Vagina (tissue), 2 donors: ENCODE measurements at regions not wholly inside any gene's neighbourhood (a gene's known extent, or its start where the extent isn't known, plus 50 kb on each side); places are given as distances from the start of the nearest gene placed in this dataset.

Experiments
- DNase-seq, 2 donors: peaks; one replicate each; pipeline ENCODE4 v3.0.0-alpha.2; 2017; ENCODE audit errors: extremely low spot score in 2 of 2
- H3K27ac ChIP-seq: fragments of 200-600 bp; sonication (generic); one replicate; pipeline ENCODE4 v1.5.1; 2019
- H3K27me3 ChIP-seq: fragments of 200-600 bp; sonication (generic); one replicate; pipeline ENCODE4 v1.5.1; 2019
- H3K36me3 ChIP-seq, 2 donors: fragments of 200-600 bp; sonication (generic); one replicate each; pipeline ENCODE4 v1.5.1; 2017 to 2019
- H3K4me1 ChIP-seq: fragments of 200-600 bp; sonication (generic); one replicate; pipeline ENCODE4 v1.5.1; 2019
- H3K4me3 ChIP-seq, 2 donors: fragments of 200-600 bp; sonication (generic); 1 replicate in 1 of 2; 2 replicates in 1 of 2; pipeline ENCODE4 v1.5.1; 2016 to 2019
- H3K9me3 ChIP-seq: fragments of 200-600 bp; sonication (generic); one replicate; pipeline ENCODE4 v1.5.1; 2019
- CTCF ChIP-seq, 3 experiments: fragments of 450-650 bp in 2 of 3; fragments of 200-600 bp in 1 of 3; sonication (generic) in 1 of 3; IDR thresholded peaks; one replicate each; pipeline ENCODE4 v1.5.1; 2017 to 2019; ENCODE audit warnings: antibody characterized with exemption in 3 of 3, mild to moderate bottlenecking in 2 of 3, moderate library complexity in 2 of 3
- POLR2A ChIP-seq, 2 donors: fragments of 450-650 bp; IDR thresholded peaks; one replicate each; pipeline ENCODE4 v1.6.1; 2017; ENCODE audit warnings: antibody characterized with exemption in 2 of 2, mild to moderate bottlenecking in 2 of 2, moderate library complexity in 2 of 2
- POLR2AphosphoS5 ChIP-seq, 2 donors: sonication (generic); formaldehyde crosslinking; IDR thresholded peaks; one replicate each; pipeline ENCODE4 v1.9.0; 2017; ENCODE audit warnings: antibody characterized with exemption in 2 of 2, mild to moderate bottlenecking in 2 of 2, low read depth in 1 of 2; ENCODE audit not compliant: insufficient read depth in 1 of 2
- intact Hi-C: fragments of 100-400 bp; cut with DNase I; formaldehyde crosslinking; loops from one replicate; pipeline ENCODE4 v1.15.1; 2023

- Histone ChIP-seq H3K9me3 (no peaks in the 10 kb centered on the region), H3K36me3 (no peaks in the 10 kb centered on the region), H3K4me3 (no peak overlapping the region), H3K4me1 (no peaks in the 10 kb centered on the region), H3K27ac (no peak overlapping the region), H3K27me3 (no peaks in the 10 kb centered on the region)
- TF ChIP-seq CTCF (IDR thresholded peaks at IDR 0.05) (no peak), POLR2AphosphoS5 (IDR thresholded peaks at IDR 0.05; ENCODE audit: insufficient read depth in 1 of 2, low read depth in 1 of 2) (no peak)
- intact Hi-C loops, result no loop called here
- DNase-seq, result no peak
Measured at GRCh38 chr11:81002374-81002773, 1561.5 kb upstream of the TENM4 start.

- Histone ChIP-seq H3K36me3 (no peaks in the 10 kb centered on the region), H3K4me1 (no peaks in the 10 kb centered on the region), H3K27ac (no peak overlapping the region), H3K4me3 (no peak overlapping the region), H3K9me3 (no peaks in the 10 kb centered on the region), H3K27me3 (no peaks in the 10 kb centered on the region)
- TF ChIP-seq POLR2A (IDR thresholded peaks at IDR 0.05), result no peak
- no peak for TF ChIP-seq POLR2AphosphoS5 (IDR thresholded peaks at IDR 0.05; ENCODE audit: insufficient read depth in 1 of 2, low read depth in 1 of 2)
- intact Hi-C loops, result no loop called here
- no peak for DNase-seq
Measured at GRCh38 chr11:81000735-81001134, 1559.9 kb upstream of the TENM4 start.

- no peak for TF ChIP-seq CTCF (IDR thresholded peaks at IDR 0.05)
- TF ChIP-seq POLR2AphosphoS5 (IDR thresholded peaks at IDR 0.05; ENCODE audit: insufficient read depth in 1 of 2, low read depth in 1 of 2), result no peak
- TF ChIP-seq POLR2A (IDR thresholded peaks at IDR 0.05), result no peak
- H3K27ac ChIP-seq, result no peak overlapping the region
- no peak for DNase-seq
- no peaks in the 10 kb centered on the region for H3K27me3 ChIP-seq
- H3K9me3 ChIP-seq, result no peaks in the 10 kb centered on the region
- intact Hi-C loops, result no loop called here
- no peaks in the 10 kb centered on the region for H3K4me1 ChIP-seq
- H3K4me3 ChIP-seq, result no peak overlapping the region
- H3K36me3 ChIP-seq, result no peaks in the 10 kb centered on the region
Measured at GRCh38 chr11:81000334-81000733, 1559.5 kb upstream of the TENM4 start.

- TF ChIP-seq CTCF (IDR thresholded peaks at IDR 0.05) (no peak), POLR2A (IDR thresholded peaks at IDR 0.05) (no peak), POLR2AphosphoS5 (IDR thresholded peaks at IDR 0.05; ENCODE audit: insufficient read depth in 1 of 2, low read depth in 1 of 2) (no peak)
- no peak overlapping the region for H3K27ac ChIP-seq
- DNase-seq, result no peak
- H3K9me3 ChIP-seq, result no peaks in the 10 kb centered on the region
- H3K4me1 ChIP-seq, result no peaks in the 10 kb centered on the region
- H3K4me3 ChIP-seq, result no peak overlapping the region
- H3K27me3 ChIP-seq, result no peaks in the 10 kb centered on the region
- H3K36me3 ChIP-seq, result no peaks in the 10 kb centered on the region
- intact Hi-C loops, result no loop called here
Measured at GRCh38 chr11:80995523-80995922, 1554.7 kb upstream of the TENM4 start.

GRCh38 chr11:80993536-80993935, 1552.7 kb upstream of the TENM4 start:
- no peak for TF ChIP-seq POLR2AphosphoS5 (IDR thresholded peaks at IDR 0.05; ENCODE audit: insufficient read depth in 1 of 2, low read depth in 1 of 2)
- TF ChIP-seq POLR2A (IDR thresholded peaks at IDR 0.05), result no peak
- no peak for TF ChIP-seq CTCF (IDR thresholded peaks at IDR 0.05)
- intact Hi-C loops, result no loop called here
- Histone ChIP-seq H3K27ac (no peak overlapping the region), H3K27me3 (no peaks in the 10 kb centered on the region), H3K4me1 (no peaks in the 10 kb centered on the region), H3K4me3 (no peak overlapping the region), H3K36me3 (no peaks in the 10 kb centered on the region), H3K9me3 (no peaks in the 10 kb centered on the region)
- no peak for DNase-seq

- no peak overlapping the region for H3K4me3 ChIP-seq
- no peak for TF ChIP-seq CTCF (IDR thresholded peaks at IDR 0.05)
- TF ChIP-seq POLR2AphosphoS5 (IDR thresholded peaks at IDR 0.05; ENCODE audit: insufficient read depth in 1 of 2, low read depth in 1 of 2), result no peak
- no peak for TF ChIP-seq POLR2A (IDR thresholded peaks at IDR 0.05)
- H3K4me1 ChIP-seq, result no peaks in the 10 kb centered on the region
- no peaks in the 10 kb centered on the region for H3K36me3 ChIP-seq
- intact Hi-C loops, result no loop called here
- H3K9me3 ChIP-seq, result no peaks in the 10 kb centered on the region
- no peak overlapping the region for H3K27ac ChIP-seq
- H3K27me3 ChIP-seq, result no peaks in the 10 kb centered on the region
- no peak for DNase-seq
Measured at GRCh38 chr11:80990885-80991284, 1550.1 kb upstream of the TENM4 start.
